ENCODE measurements at regions not wholly inside any gene's neighbourhood (a gene's known extent, or its start where the extent isn't known, plus 50 kb on each side); places are given as distances from the start of the nearest gene placed in this dataset.

DNA sequence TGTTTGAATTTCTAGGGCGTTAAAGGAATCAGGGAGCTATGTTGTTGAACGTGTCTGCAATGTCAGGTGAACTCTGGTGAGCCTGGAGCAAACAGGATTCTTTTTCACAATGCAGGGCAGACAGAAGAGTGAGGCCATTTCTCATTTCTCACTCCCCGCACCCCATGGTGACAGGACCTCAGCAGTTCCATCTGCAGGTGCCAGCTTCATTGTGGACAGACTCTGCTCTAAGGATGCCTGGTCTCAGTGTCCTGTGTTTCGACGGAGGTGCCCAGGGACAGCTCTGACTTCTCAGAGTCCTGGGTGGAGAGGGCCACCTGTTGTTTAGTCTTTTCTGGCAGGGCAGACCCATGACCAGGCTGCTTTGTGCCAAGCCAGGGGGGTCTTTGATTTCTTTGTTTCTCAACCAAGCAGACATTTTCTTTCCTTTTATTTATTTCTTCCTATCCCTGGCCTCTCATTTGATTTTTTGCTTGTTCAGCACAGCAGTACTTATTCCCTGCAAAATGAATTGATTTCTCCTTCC is 201.5 kb downstream of the RNF144A start:
- Histone ChIP-seq H3K9me3 (replicated peaks in 1 of 2; ENCODE audit: control insufficient read depth in 1 of 2, insufficient read depth in 1 of 2, low read length in 2 of 2) (no peaks in the 10 kb centered on the region), H4K20me1 (ENCODE audit: insufficient read depth, low read length) (no peaks in the 10 kb centered on the region), H3K9ac (ENCODE audit: insufficient read depth, low read length, poor library complexity, severe bottlenecking) (no peak overlapping the region), H3K27me3 (ENCODE audit: control insufficient read depth in 2 of 2, insufficient read depth in 2 of 2, low read length in 2 of 2) (no peaks in the 10 kb centered on the region), H3K4me3 (replicated peaks in 1 of 3; ENCODE audit: low read depth in 2 of 3, low read length in 3 of 3) (no peak overlapping the region), H3K79me2 (ENCODE audit: insufficient read depth, low read length) (no peaks in the 10 kb centered on the region), H3K4me2 (replicated peaks; ENCODE audit: extremely low read depth, low read length, poor library complexity, severe bottlenecking) (no peak overlapping the region), H2AFZ (ENCODE audit: insufficient read depth, low read depth, low read length, poor library complexity, severe bottlenecking) (no peak overlapping the region), H3K36me3 (replicated peaks in 1 of 2; ENCODE audit: control insufficient read depth in 1 of 2, insufficient read depth in 2 of 2, low read length in 2 of 2) (no peaks in the 10 kb centered on the region), H3K4me1 (ENCODE audit: control insufficient read depth in 1 of 2, insufficient read depth in 2 of 2, low read length in 2 of 2) (no peaks in the 10 kb centered on the region), H3K27ac (ENCODE audit: low read depth in 1 of 2, low read length in 2 of 2) (no peak overlapping the region)
- WGBS (ENCODE audit: insufficient coverage) = 87% methylated on average over 5 of the region's 5 CpGs
- H3K4me3 Mint-ChIP-seq = no peak overlapping the region
- no peaks in the 10 kb centered on the region for H3K36me3 Mint-ChIP-seq
- TF ChIP-seq, protein P1, sequence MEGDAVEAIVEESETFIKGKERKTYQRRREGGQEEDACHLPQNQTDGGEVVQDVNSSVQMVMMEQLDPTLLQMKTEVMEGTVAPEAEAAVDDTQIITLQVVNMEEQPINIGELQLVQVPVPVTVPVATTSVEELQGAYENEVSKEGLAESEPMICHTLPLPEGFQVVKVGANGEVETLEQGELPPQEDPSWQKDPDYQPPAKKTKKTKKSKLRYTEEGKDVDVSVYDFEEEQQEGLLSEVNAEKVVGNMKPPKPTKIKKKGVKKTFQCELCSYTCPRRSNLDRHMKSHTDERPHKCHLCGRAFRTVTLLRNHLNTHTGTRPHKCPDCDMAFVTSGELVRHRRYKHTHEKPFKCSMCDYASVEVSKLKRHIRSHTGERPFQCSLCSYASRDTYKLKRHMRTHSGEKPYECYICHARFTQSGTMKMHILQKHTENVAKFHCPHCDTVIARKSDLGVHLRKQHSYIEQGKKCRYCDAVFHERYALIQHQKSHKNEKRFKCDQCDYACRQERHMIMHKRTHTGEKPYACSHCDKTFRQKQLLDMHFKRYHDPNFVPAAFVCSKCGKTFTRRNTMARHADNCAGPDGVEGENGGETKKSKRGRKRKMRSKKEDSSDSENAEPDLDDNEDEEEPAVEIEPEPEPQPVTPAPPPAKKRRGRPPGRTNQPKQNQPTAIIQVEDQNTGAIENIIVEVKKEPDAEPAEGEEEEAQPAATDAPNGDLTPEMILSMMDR (IDR thresholded peaks at IDR 0.05) = no peak
- intact Hi-C loops (cut with micrococcal nuclease) = no loop called here
- DNase-seq = no peak
- no peaks in the 10 kb centered on the region for H3K4me1 Mint-ChIP-seq
- H3K27ac Mint-ChIP-seq = no peak overlapping the region
- H3K27me3 Mint-ChIP-seq (ENCODE audit: low read depth in 3 of 3) = peaks cover 2 to 4% (median 2%) of the 10 kb centered on the region in 3 donors
- H3K9me3 Mint-ChIP-seq = peaks cover 0 to 3% (median 2%) of the 10 kb centered on the region in 7 donors

- Histone ChIP-seq H3K79me2 (ENCODE audit: insufficient read depth, low read length) (no peaks in the 10 kb centered on the region), H3K9me3 (replicated peaks in 1 of 2; ENCODE audit: control insufficient read depth in 1 of 2, insufficient read depth in 1 of 2, low read length in 2 of 2) (no peaks in the 10 kb centered on the region), H3K4me3 (replicated peaks in 1 of 3; ENCODE audit: low read depth in 2 of 3, low read length in 3 of 3) (no peak overlapping the region), H4K20me1 (ENCODE audit: insufficient read depth, low read length) (no peaks in the 10 kb centered on the region), H2AFZ (ENCODE audit: insufficient read depth, low read depth, low read length, poor library complexity, severe bottlenecking) (no peak overlapping the region), H3K27ac (ENCODE audit: low read depth in 1 of 2, low read length in 2 of 2) (no peak overlapping the region), H3K27me3 (ENCODE audit: control insufficient read depth in 2 of 2, insufficient read depth in 2 of 2, low read length in 2 of 2) (no peaks in the 10 kb centered on the region), H3K9ac (ENCODE audit: insufficient read depth, low read length, poor library complexity, severe bottlenecking) (no peak overlapping the region), H3K4me1 (ENCODE audit: control insufficient read depth in 1 of 2, insufficient read depth in 2 of 2, low read length in 2 of 2) (no peaks in the 10 kb centered on the region), H3K4me2 (replicated peaks; ENCODE audit: extremely low read depth, low read length, poor library complexity, severe bottlenecking) (no peak overlapping the region), H3K36me3 (replicated peaks in 1 of 2; ENCODE audit: control insufficient read depth in 1 of 2, insufficient read depth in 2 of 2, low read length in 2 of 2) (no peaks in the 10 kb centered on the region)
- WGBS (ENCODE audit: insufficient coverage) = 62% methylated on average over 6 of the region's 8 CpGs
- no peak overlapping the region for H3K4me3 Mint-ChIP-seq
- H3K36me3 Mint-ChIP-seq = no peaks in the 10 kb centered on the region
- H3K27me3 Mint-ChIP-seq (ENCODE audit: low read depth in 3 of 3) = peaks cover 2% of the 10 kb centered on the region in 3 donors
- intact Hi-C loops (cut with micrococcal nuclease) = no loop called here
- DNase-seq = no peak
- H3K4me1 Mint-ChIP-seq = no peaks in the 10 kb centered on the region
- TF ChIP-seq, protein P1 (IDR thresholded peaks at IDR 0.05) = no peak
- H3K27ac Mint-ChIP-seq = peak overlapping the region in 1 of 7 donors; percentile 24
- no peaks in the 10 kb centered on the region for H3K9me3 Mint-ChIP-seq
Observed at GRCh38 chr2:7119132-7119835, 202.1 kb downstream of the RNF144A start.

All from CD14-positive monocyte (primary cell).